Stimulated activated CD4-positive, alpha-beta T cell treated with anti-CD3 and anti-CD28 coated beads, Interleukin-1b, Interleukin-23, amount 100 ng/mL, for 1 hour (primary cell): ENCODE measurements at regions not wholly inside any gene's neighbourhood (a gene's known extent, or its start where the extent isn't known, plus 50 kb on each side); places are given as distances from the start of the nearest gene placed in this dataset.

Source experiments
- DNase-seq, 2 donors: peaks; one replicate each; pipeline ENCODE4 v3.0.0-alpha.2; 2020; ENCODE audit warnings: low read depth in 2 of 2

- no peak for DNase-seq
Observed at GRCh38 chrX:10900585-10901289, 210.4 kb upstream of the HCCS start.

- no peak for DNase-seq
Observed at GRCh38 chrX:10901290-10901633, 209.9 kb upstream of the HCCS start.

GRCh38 chrX:10902001-10902400 is 209.1 kb upstream of the HCCS start:
- DNase-seq, result no peak

- DNase-seq, result no peak
Observed at GRCh38 chrX:10903523-10903922, 207.6 kb upstream of the HCCS start.

- DNase-seq, result no peak
Observed at GRCh38 chrX:10904220-10904619, 206.9 kb upstream of the HCCS start.

GRCh38 chrX:10906866-10907265 is 204.3 kb upstream of the HCCS start:
- no peak for DNase-seq

GRCh38 chrX:10922159-10922558 is 189.0 kb upstream of the HCCS start:
- DNase-seq, result no peak

GRCh38 chrX:10922835-10923234 is 188.3 kb upstream of the HCCS start:
- no peak for DNase-seq

- no peak for DNase-seq
Observed at GRCh38 chrX:10923466-10923865, 187.7 kb upstream of the HCCS start.

GRCh38 chrX:10926404-10926803 is 184.7 kb upstream of the HCCS start:
- DNase-seq, result no peak

GRCh38 chrX:10926891-10927290 is 184.2 kb upstream of the HCCS start:
- DNase-seq, result no peak

GRCh38 chrX:10929747-10930146 is 181.4 kb upstream of the HCCS start:
- DNase-seq, result no peak

- DNase-seq, result no peak
Observed at GRCh38 chrX:10930151-10930550, 181.0 kb upstream of the HCCS start.

GRCh38 chrX:10931976-10932375 is 179.2 kb upstream of the HCCS start:
- DNase-seq, result no peak

- DNase-seq, result no peak
Observed at GRCh38 chrX:10932842-10933440, 178.2 kb upstream of the HCCS start.

- no peak for DNase-seq
Observed at GRCh38 chrX:10935501-10935900, 175.6 kb upstream of the HCCS start.

- no peak for DNase-seq
Observed at GRCh38 chrX:10936976-10937375, 174.2 kb upstream of the HCCS start.

- DNase-seq, result no peak
Observed at GRCh38 chrX:10938365-10938923, 172.7 kb upstream of the HCCS start.

- DNase-seq, result no peak
Observed at GRCh38 chrX:10939424-10939823, 171.7 kb upstream of the HCCS start.

GRCh38 chrX:10944136-10944885 is 166.8 kb upstream of the HCCS start:
- DNase-seq, result no peak

GRCh38 chrX:10945498-10945897 is 165.6 kb upstream of the HCCS start:
- no peak for DNase-seq

- no peak for DNase-seq
Observed at GRCh38 chrX:10949541-10949940, 161.6 kb upstream of the HCCS start.

- DNase-seq, result no peak
Observed at GRCh38 chrX:10952619-10953018, 158.5 kb upstream of the HCCS start.
